ENCODE measurements at regions not wholly inside any gene's neighbourhood (a gene's known extent, or its start where the extent isn't known, plus 50 kb on each side); places are given as distances from the start of the nearest gene placed in this dataset.
A peak's percentile ranks its signal among the peaks of the same experiment; 100 is the strongest.

- DNase-seq: no peak
These were observed 726.4 kb upstream of the PCDH20 start for GRCh38 chr13:62142048-62142447.

GRCh38 chr13:62139597-62139996 lies 723.9 kb upstream of the PCDH20 start:
- no peak for DNase-seq
- TF ChIP-seq POLR2A (IDR thresholded peaks at IDR 0.05; ENCODE audit: low read length) (no peak), GATA1 (IDR thresholded peaks at IDR 0.05; ENCODE audit: low read depth, low read length) (no peak)

More at GRCh38 chr13:62142048-62142447, 726.4 kb upstream of the PCDH20 start:
- TF ChIP-seq GATA1 (IDR thresholded peaks at IDR 0.05; ENCODE audit: low read depth, low read length): no peak
- no peak for TF ChIP-seq POLR2A (IDR thresholded peaks at IDR 0.05; ENCODE audit: low read length)

- DNase-seq: no peak
- TF ChIP-seq GATA1 (IDR thresholded peaks at IDR 0.05; ENCODE audit: low read depth, low read length): no peak
- no peak for TF ChIP-seq POLR2A (IDR thresholded peaks at IDR 0.05; ENCODE audit: low read length)
These were observed 722.2 kb upstream of the PCDH20 start for GRCh38 chr13:62137629-62138405.

GRCh38 chr13:62131604-62132003 lies 716.0 kb upstream of the PCDH20 start:
- no peak for TF ChIP-seq GATA1 (IDR thresholded peaks at IDR 0.05; ENCODE audit: low read depth, low read length)
- no peak for DNase-seq

- DNase-seq: no peak
- TF ChIP-seq GATA1 (IDR thresholded peaks at IDR 0.05; ENCODE audit: low read depth, low read length): no peak
- no peak for TF ChIP-seq POLR2A (IDR thresholded peaks at IDR 0.05; ENCODE audit: low read length)
These were observed 714.7 kb upstream of the PCDH20 start for GRCh38 chr13:62130062-62130970.

GRCh38 chr13:62129000-62129551 lies 713.4 kb upstream of the PCDH20 start:
- no peak for DNase-seq
- TF ChIP-seq POLR2A (IDR thresholded peaks at IDR 0.05; ENCODE audit: low read length): no peak
- no peak for TF ChIP-seq GATA1 (IDR thresholded peaks at IDR 0.05; ENCODE audit: low read depth, low read length)

- TF ChIP-seq POLR2A (IDR thresholded peaks at IDR 0.05; ENCODE audit: low read length): no peak
- no peak for TF ChIP-seq GATA1 (IDR thresholded peaks at IDR 0.05; ENCODE audit: low read depth, low read length)
- DNase-seq: no peak
These were observed 710.8 kb upstream of the PCDH20 start for GRCh38 chr13:62126400-62126799.

- no peak for DNase-seq
- TF ChIP-seq POLR2A (IDR thresholded peaks at IDR 0.05; ENCODE audit: low read length): no peak
- no peak for TF ChIP-seq GATA1 (IDR thresholded peaks at IDR 0.05; ENCODE audit: low read depth, low read length)
These were observed 709.8 kb upstream of the PCDH20 start for GRCh38 chr13:62125451-62125850.

GRCh38 chr13:62123409-62123808 lies 707.8 kb upstream of the PCDH20 start:
- TF ChIP-seq POLR2A (IDR thresholded peaks at IDR 0.05; ENCODE audit: low read length): no peak
- no peak for TF ChIP-seq GATA1 (IDR thresholded peaks at IDR 0.05; ENCODE audit: low read depth, low read length)
- DNase-seq: no peak

GRCh38 chr13:62122434-62122833 lies 706.8 kb upstream of the PCDH20 start:
- no peak for DNase-seq
- TF ChIP-seq GATA1 (IDR thresholded peaks at IDR 0.05; ENCODE audit: low read depth, low read length): no peak
- no peak for TF ChIP-seq POLR2A (IDR thresholded peaks at IDR 0.05; ENCODE audit: low read length)

- TF ChIP-seq POLR2A (IDR thresholded peaks at IDR 0.05; ENCODE audit: low read length): no peak
- TF ChIP-seq GATA1 (IDR thresholded peaks at IDR 0.05; ENCODE audit: low read depth, low read length): no peak
- DNase-seq: peak; percentile 0 to 11
These were observed 704.4 kb upstream of the PCDH20 start for GRCh38 chr13:62119739-62120700.

- DNase-seq: no peak
- TF ChIP-seq GATA1 (IDR thresholded peaks at IDR 0.05; ENCODE audit: low read depth, low read length) (no peak), POLR2A (IDR thresholded peaks at IDR 0.05; ENCODE audit: low read length) (no peak)
These were observed 700.2 kb upstream of the PCDH20 start for GRCh38 chr13:62115831-62116230.

GRCh38 chr13:62113179-62113578 lies 697.5 kb upstream of the PCDH20 start:
- DNase-seq: no peak
- TF ChIP-seq POLR2A (IDR thresholded peaks at IDR 0.05; ENCODE audit: low read length) (no peak), GATA1 (IDR thresholded peaks at IDR 0.05; ENCODE audit: low read depth, low read length) (no peak)
